H1 (cell line): ENCODE measurements at regions not wholly inside any gene's neighbourhood (a gene's known extent, or its start where the extent isn't known, plus 50 kb on each side); places are given as distances from the start of the nearest gene placed in this dataset.

Experiments
- GABPA ChIP-seq: IDR thresholded peaks from 2 replicates; pipeline ENCODE4 v1.6.1; 2011; ENCODE audit warnings: mild to moderate bottlenecking, low read length, moderate library complexity, borderline replicate concordance; ENCODE audit not compliant: insufficient read depth
- RAD21 ChIP-seq, 2 experiments: IDR thresholded peaks in 1 of 2; conservative IDR thresholded peaks in 1 of 2; 2 replicates each; pipeline ENCODE4 v1.6.1; 2011; ENCODE audit warnings: low read depth in 2 of 2, low read length in 2 of 2, improper control_type of control experiment in 1 of 2, inconsistent platforms in 1 of 2, mild to moderate bottlenecking in 1 of 2, moderate library complexity in 1 of 2
- RNF2 ChIP-seq: fragments of 200-900, 300-1000 bp; sonication (generic); IDR thresholded peaks from 2 replicates; pipeline ENCODE4 v1.7.1; 2016; ENCODE audit warnings: borderline replicate concordance, low read depth, mild to moderate bottlenecking, antibody characterized with exemption, low read length; ENCODE audit not compliant: poor library complexity, severe bottlenecking; ENCODE audit errors: missing control alignments
- TF ChIP-seq, protein P1 (sequence below): fragments of 300-600 bp; sonication (generic); IDR thresholded peaks from 2 replicates; pipeline ENCODE4 v1.7.1; 2012; ENCODE audit warnings: low read length, moderate library complexity, mild to moderate bottlenecking, inconsistent platforms; ENCODE audit not compliant: insufficient replicate concordance

DNA sequence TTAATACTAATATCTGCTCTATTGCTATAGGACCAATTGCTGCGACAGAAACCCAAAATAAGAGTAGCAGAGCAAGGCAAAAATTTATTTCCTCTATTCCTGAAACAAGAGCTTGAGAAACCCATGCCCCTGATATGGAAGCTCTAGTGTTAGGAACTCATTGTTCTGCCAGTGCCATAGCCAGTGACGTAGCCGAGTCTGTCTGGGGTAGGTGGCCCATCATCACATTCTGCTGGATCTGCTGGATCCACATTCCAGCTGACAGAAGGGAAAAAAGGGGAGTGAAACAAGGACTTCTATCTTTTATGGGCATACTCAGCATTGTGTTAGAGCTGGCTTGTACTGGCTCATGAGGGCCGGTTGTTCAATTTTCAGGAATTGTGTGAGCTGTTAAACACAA lies 248.9 kb upstream of the MON1B start (continued):
- TF ChIP-seq RNF2, result no peak
- TF ChIP-seq GABPA, result no peak
- TF ChIP-seq RAD21 (IDR thresholded peaks at IDR 0.05 in 1 of 2, conservative IDR thresholded peaks at IDR 0.05 in 1 of 2; ENCODE audit: low read depth in 2 of 2, low read length in 2 of 2), result no peak
- TF ChIP-seq, protein P1, sequence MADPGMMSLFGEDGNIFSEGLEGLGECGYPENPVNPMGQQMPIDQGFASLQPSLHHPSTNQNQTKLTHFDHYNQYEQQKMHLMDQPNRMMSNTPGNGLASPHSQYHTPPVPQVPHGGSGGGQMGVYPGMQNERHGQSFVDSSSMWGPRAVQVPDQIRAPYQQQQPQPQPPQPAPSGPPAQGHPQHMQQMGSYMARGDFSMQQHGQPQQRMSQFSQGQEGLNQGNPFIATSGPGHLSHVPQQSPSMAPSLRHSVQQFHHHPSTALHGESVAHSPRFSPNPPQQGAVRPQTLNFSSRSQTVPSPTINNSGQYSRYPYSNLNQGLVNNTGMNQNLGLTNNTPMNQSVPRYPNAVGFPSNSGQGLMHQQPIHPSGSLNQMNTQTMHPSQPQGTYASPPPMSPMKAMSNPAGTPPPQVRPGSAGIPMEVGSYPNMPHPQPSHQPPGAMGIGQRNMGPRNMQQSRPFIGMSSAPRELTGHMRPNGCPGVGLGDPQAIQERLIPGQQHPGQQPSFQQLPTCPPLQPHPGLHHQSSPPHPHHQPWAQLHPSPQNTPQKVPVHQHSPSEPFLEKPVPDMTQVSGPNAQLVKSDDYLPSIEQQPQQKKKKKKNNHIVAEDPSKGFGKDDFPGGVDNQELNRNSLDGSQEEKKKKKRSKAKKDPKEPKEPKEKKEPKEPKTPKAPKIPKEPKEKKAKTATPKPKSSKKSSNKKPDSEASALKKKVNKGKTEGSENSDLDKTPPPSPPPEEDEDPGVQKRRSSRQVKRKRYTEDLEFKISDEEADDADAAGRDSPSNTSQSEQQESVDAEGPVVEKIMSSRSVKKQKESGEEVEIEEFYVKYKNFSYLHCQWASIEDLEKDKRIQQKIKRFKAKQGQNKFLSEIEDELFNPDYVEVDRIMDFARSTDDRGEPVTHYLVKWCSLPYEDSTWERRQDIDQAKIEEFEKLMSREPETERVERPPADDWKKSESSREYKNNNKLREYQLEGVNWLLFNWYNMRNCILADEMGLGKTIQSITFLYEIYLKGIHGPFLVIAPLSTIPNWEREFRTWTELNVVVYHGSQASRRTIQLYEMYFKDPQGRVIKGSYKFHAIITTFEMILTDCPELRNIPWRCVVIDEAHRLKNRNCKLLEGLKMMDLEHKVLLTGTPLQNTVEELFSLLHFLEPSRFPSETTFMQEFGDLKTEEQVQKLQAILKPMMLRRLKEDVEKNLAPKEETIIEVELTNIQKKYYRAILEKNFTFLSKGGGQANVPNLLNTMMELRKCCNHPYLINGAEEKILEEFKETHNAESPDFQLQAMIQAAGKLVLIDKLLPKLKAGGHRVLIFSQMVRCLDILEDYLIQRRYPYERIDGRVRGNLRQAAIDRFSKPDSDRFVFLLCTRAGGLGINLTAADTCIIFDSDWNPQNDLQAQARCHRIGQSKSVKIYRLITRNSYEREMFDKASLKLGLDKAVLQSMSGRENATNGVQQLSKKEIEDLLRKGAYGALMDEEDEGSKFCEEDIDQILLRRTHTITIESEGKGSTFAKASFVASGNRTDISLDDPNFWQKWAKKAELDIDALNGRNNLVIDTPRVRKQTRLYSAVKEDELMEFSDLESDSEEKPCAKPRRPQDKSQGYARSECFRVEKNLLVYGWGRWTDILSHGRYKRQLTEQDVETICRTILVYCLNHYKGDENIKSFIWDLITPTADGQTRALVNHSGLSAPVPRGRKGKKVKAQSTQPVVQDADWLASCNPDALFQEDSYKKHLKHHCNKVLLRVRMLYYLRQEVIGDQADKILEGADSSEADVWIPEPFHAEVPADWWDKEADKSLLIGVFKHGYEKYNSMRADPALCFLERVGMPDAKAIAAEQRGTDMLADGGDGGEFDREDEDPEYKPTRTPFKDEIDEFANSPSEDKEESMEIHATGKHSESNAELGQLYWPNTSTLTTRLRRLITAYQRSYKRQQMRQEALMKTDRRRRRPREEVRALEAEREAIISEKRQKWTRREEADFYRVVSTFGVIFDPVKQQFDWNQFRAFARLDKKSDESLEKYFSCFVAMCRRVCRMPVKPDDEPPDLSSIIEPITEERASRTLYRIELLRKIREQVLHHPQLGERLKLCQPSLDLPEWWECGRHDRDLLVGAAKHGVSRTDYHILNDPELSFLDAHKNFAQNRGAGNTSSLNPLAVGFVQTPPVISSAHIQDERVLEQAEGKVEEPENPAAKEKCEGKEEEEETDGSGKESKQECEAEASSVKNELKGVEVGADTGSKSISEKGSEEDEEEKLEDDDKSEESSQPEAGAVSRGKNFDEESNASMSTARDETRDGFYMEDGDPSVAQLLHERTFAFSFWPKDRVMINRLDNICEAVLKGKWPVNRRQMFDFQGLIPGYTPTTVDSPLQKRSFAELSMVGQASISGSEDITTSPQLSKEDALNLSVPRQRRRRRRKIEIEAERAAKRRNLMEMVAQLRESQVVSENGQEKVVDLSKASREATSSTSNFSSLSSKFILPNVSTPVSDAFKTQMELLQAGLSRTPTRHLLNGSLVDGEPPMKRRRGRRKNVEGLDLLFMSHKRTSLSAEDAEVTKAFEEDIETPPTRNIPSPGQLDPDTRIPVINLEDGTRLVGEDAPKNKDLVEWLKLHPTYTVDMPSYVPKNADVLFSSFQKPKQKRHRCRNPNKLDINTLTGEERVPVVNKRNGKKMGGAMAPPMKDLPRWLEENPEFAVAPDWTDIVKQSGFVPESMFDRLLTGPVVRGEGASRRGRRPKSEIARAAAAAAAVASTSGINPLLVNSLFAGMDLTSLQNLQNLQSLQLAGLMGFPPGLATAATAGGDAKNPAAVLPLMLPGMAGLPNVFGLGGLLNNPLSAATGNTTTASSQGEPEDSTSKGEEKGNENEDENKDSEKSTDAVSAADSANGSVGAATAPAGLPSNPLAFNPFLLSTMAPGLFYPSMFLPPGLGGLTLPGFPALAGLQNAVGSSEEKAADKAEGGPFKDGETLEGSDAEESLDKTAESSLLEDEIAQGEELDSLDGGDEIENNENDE, result no peak
